Progenitor cell of endocrine pancreas (in vitro differentiated cells): ENCODE measurements at regions not wholly inside any gene's neighbourhood (a gene's known extent, or its start where the extent isn't known, plus 50 kb on each side); places are given as distances from the start of the nearest gene placed in this dataset.

Source experiments
- DNase-seq: peaks from one replicate; pipeline ENCODE4 v3.0.0; 2021; ENCODE audit warnings: low spot score; ENCODE audit not compliant: unreplicated experiment
- H3K27ac Mint-ChIP-seq: 2 replicates; pipeline ENCODE4 v1.8.0; 2021; ENCODE audit warnings: mild to moderate bottlenecking, moderate library complexity, mixed read lengths
- H3K27me3 Mint-ChIP-seq: 2 replicates; pipeline ENCODE4 v1.8.0; 2021; ENCODE audit warnings: mixed read lengths
- H3K36me3 Mint-ChIP-seq: 2 replicates; pipeline ENCODE4 v1.8.0; 2022; ENCODE audit warnings: mixed read lengths; ENCODE audit not compliant: insufficient read depth
- H3K4me1 Mint-ChIP-seq: 2 replicates; pipeline ENCODE4 v1.8.0; 2021; ENCODE audit warnings: low read depth, mixed read lengths
- H3K4me3 Mint-ChIP-seq: 2 replicates; pipeline ENCODE4 v1.8.0; 2021; ENCODE audit warnings: low read depth, mild to moderate bottlenecking, moderate library complexity, mixed read lengths
- H3K9me3 Mint-ChIP-seq: 2 replicates; pipeline ENCODE4 v1.8.0; 2021; ENCODE audit warnings: low read depth, mixed read lengths
- TF ChIP-seq, protein P1 (sequence below): fragments of 200-600 bp; sonication (generic); IDR thresholded peaks from one replicate; pipeline ENCODE4 v1.5.0; 2021; ENCODE audit warnings: antibody characterized with exemption, mild to moderate bottlenecking; ENCODE audit not compliant: unreplicated experiment

DNA sequence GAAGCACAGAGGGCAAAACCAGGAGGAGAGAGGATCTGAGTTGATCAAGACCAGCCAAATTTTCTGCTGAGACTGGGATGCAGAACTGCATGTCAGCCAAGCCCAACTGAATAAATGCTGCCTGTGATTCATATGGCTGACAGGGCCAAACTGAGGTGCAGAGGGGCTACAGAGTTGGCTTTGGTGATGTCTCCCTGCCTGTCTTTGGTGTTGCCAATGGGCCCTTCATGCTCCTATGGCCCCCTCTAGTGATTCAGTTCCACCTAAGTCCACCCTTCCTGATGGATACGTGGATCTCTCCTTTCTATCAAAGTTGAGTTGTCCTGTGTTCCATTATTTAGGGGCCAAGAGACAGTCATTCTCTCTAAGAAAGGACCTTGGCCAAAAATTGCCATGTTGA lies 163.6 kb upstream of the TLE4 start:
- TF ChIP-seq, protein P1, sequence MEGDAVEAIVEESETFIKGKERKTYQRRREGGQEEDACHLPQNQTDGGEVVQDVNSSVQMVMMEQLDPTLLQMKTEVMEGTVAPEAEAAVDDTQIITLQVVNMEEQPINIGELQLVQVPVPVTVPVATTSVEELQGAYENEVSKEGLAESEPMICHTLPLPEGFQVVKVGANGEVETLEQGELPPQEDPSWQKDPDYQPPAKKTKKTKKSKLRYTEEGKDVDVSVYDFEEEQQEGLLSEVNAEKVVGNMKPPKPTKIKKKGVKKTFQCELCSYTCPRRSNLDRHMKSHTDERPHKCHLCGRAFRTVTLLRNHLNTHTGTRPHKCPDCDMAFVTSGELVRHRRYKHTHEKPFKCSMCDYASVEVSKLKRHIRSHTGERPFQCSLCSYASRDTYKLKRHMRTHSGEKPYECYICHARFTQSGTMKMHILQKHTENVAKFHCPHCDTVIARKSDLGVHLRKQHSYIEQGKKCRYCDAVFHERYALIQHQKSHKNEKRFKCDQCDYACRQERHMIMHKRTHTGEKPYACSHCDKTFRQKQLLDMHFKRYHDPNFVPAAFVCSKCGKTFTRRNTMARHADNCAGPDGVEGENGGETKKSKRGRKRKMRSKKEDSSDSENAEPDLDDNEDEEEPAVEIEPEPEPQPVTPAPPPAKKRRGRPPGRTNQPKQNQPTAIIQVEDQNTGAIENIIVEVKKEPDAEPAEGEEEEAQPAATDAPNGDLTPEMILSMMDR = no peak
- no peak overlapping the region for H3K4me3 Mint-ChIP-seq
- H3K4me1 Mint-ChIP-seq = no peaks in the 10 kb centered on the region
- no peaks in the 10 kb centered on the region for H3K36me3 Mint-ChIP-seq
- H3K27me3 Mint-ChIP-seq = peaks cover 32% of the 10 kb centered on the region
- H3K9me3 Mint-ChIP-seq = no peaks in the 10 kb centered on the region
- no peak overlapping the region for H3K27ac Mint-ChIP-seq
- no peak for DNase-seq

- TF ChIP-seq, protein P1 = no peak
- H3K27me3 Mint-ChIP-seq = peaks cover 32% of the 10 kb centered on the region
- H3K36me3 Mint-ChIP-seq = no peaks in the 10 kb centered on the region
- no peak overlapping the region for H3K4me3 Mint-ChIP-seq
- DNase-seq = no peak
- H3K4me1 Mint-ChIP-seq = no peaks in the 10 kb centered on the region
- no peak overlapping the region for H3K27ac Mint-ChIP-seq
- H3K9me3 Mint-ChIP-seq = no peaks in the 10 kb centered on the region
Observed at GRCh38 chr9:79408617-79409016, 163.1 kb upstream of the TLE4 start.

DNA sequence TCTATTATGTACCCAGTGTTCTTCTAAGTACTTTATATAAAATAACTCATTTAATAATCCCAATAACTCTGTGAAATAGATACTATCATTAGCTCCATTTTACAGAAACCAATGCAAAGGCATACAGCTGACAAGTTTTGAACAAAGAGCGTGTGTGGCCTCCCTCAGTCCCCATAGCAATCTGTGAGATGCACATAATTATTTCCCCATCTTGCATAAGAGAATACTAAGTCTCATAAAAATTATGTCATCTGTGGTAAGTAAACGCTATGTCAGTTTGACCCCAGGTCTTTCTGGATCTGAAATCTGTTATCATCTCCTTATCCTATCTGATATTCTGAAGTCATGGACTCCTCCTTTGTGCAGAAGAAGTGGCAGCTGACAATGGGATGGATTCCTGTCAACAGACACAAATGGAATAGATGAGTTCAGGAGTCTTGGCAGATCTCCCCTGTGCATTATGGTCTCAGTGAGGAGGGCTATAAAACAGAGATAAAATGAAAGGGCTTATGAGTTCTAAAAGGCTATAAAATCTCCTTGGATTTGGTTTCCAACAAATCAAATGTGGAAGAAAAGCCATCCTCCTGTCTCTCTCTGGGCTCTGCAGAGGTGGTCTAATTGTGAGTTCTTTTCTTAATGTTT lies 162.5 kb upstream of the TLE4 start:
- Mint-ChIP-seq H3K27me3 (peaks cover 32% of the 10 kb centered on the region), H3K4me1 (no peaks in the 10 kb centered on the region), H3K36me3 (no peaks in the 10 kb centered on the region), H3K27ac (no peak overlapping the region), H3K9me3 (no peaks in the 10 kb centered on the region), H3K4me3 (no peak overlapping the region)
- no peak for DNase-seq
- TF ChIP-seq, protein P1 = no peak

- TF ChIP-seq, protein P1 = no peak
- Mint-ChIP-seq H3K4me3 (no peak overlapping the region), H3K27me3 (no peaks in the 10 kb centered on the region), H3K27ac (no peak overlapping the region), H3K9me3 (peaks cover 29% of the 10 kb centered on the region), H3K36me3 (peaks cover 2% of the 10 kb centered on the region), H3K4me1 (no peaks in the 10 kb centered on the region)
- no peak for DNase-seq
Observed at GRCh38 chr9:79425840-79426239, 145.9 kb upstream of the TLE4 start.

DNA sequence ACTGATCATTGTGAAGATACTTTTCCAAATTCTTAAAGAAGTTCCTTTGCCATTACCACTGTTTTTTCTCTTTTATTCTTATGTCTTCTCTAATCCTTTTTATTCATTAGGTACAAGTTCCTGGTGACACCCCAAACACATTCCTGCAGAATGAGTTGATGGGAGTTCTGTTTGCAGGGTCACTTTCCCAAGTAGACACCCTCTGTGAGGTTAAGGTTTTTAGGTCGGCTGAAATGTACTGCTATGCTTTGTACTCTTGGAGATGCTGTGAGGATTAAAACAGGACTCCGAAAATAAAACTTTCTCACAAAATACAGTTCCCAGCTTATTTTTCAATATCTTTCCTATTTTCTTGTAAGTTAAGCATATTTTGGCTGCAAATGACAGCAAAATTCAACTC lies 143.3 kb upstream of the TLE4 start:
- TF ChIP-seq, protein P1 = no peak
- Mint-ChIP-seq H3K4me3 (no peak overlapping the region), H3K36me3 (peaks cover 2% of the 10 kb centered on the region), H3K9me3 (peaks cover 20% of the 10 kb centered on the region), H3K27me3 (peaks cover 3% of the 10 kb centered on the region), H3K27ac (no peak overlapping the region), H3K4me1 (no peaks in the 10 kb centered on the region)
- DNase-seq = no peak
